ENCODE measurements at regions not wholly inside any gene's neighbourhood (a gene's known extent, or its start where the extent isn't known, plus 50 kb on each side); places are given as distances from the start of the nearest gene placed in this dataset.

GRCh38 chr9:74035786-74036185 is 461.3 kb upstream of the RORB start:
- TF ChIP-seq CTCF (IDR thresholded peaks at IDR 0.05): no peak
- no peak for TF ChIP-seq POLR2A (IDR thresholded peaks at IDR 0.05)

Measured in body of pancreas (tissue), 4 donors.